ENCODE measurements at regions not wholly inside any gene's neighbourhood (a gene's known extent, or its start where the extent isn't known, plus 50 kb on each side); places are given as distances from the start of the nearest gene placed in this dataset.
A peak's percentile ranks its signal among the peaks of the same experiment; 100 is the strongest.
"Not testable (repeated sequence)": the region's sequence is repeated elsewhere in the genome, so short reads cannot be mapped to it uniquely, and the experiment has no call there.

GRCh38 chr6:14217728-14218518 lies 100.4 kb downstream of the CD83 start:
- DNase-seq (ENCODE audit: low spot score) = no peak

GRCh38 chr6:14218519-14218800 lies 100.9 kb downstream of the CD83 start:
- DNase-seq (ENCODE audit: low spot score) = no peak

GRCh38 chr6:14221564-14222279 lies 104.2 kb downstream of the CD83 start:
- DNase-seq (ENCODE audit: low spot score) = no peak

GRCh38 chr6:14222956-14223355 lies 105.4 kb downstream of the CD83 start:
- no peak for DNase-seq (ENCODE audit: low spot score)

GRCh38 chr6:14224359-14225103 lies 107.0 kb downstream of the CD83 start:
- DNase-seq (ENCODE audit: low spot score) = no peak

- DNase-seq (ENCODE audit: low spot score) = no peak
Observed at GRCh38 chr6:14226051-14226660, 108.6 kb downstream of the CD83 start.

- DNase-seq (ENCODE audit: low spot score) = no peak
Observed at GRCh38 chr6:14228571-14228970, 111.0 kb downstream of the CD83 start.

- peak; percentile 10 for DNase-seq (ENCODE audit: low spot score)
Observed at GRCh38 chr6:14231071-14231483, 113.5 kb downstream of the CD83 start.

- DNase-seq (ENCODE audit: low spot score) = no peak
Observed at GRCh38 chr6:14231501-14232280, 114.1 kb downstream of the CD83 start.

- DNase-seq (ENCODE audit: low spot score) = no peak
Observed at GRCh38 chr6:14232889-14233288, 115.3 kb downstream of the CD83 start.

- DNase-seq (ENCODE audit: low spot score) = no peak
Observed at GRCh38 chr6:14235653-14236356, 118.2 kb downstream of the CD83 start.

- DNase-seq (ENCODE audit: low spot score) = no peak
Observed at GRCh38 chr6:14239097-14239496, 121.5 kb downstream of the CD83 start.

- DNase-seq (ENCODE audit: low spot score) = no peak
Observed at GRCh38 chr6:14240411-14241166, 123.0 kb downstream of the CD83 start.

GRCh38 chr6:14241255-14242070 lies 123.9 kb downstream of the CD83 start:
- DNase-seq (ENCODE audit: low spot score) = no peak

GRCh38 chr6:14242912-14243311 lies 125.3 kb downstream of the CD83 start:
- DNase-seq (ENCODE audit: low spot score) = not testable (repeated sequence)

- no peak for DNase-seq (ENCODE audit: low spot score)
Observed at GRCh38 chr6:14243597-14243996, 126.0 kb downstream of the CD83 start.

- DNase-seq (ENCODE audit: low spot score) = no peak
Observed at GRCh38 chr6:14246876-14247275, 129.3 kb downstream of the CD83 start.

- DNase-seq (ENCODE audit: low spot score) = no peak
Observed at GRCh38 chr6:14250573-14250972, 133.0 kb downstream of the CD83 start.

- no peak for DNase-seq (ENCODE audit: low spot score)
Observed at GRCh38 chr6:14252271-14252850, 134.8 kb downstream of the CD83 start.

Data from Ammon's horn (tissue), 1 donor.